PC-3 (cell line): ENCODE measurements at regions not wholly inside any gene's neighbourhood (a gene's known extent, or its start where the extent isn't known, plus 50 kb on each side); places are given as distances from the start of the nearest gene placed in this dataset.

Experiments
- CTCF ChIP-seq: fragments of 300-600 bp; sonication (generic); conservative IDR thresholded peaks from 2 replicates; pipeline ENCODE4 v1.5.1; 2017; ENCODE audit warnings: antibody characterized with exemption, low read depth, mild to moderate bottlenecking, low read length
- EZH2 ChIP-seq: fragments of 300-600 bp; sonication (generic); IDR thresholded peaks from one replicate; pipeline ENCODE4 v1.6.1; 2017; ENCODE audit warnings: antibody characterized with exemption, mild to moderate bottlenecking, low read length; ENCODE audit not compliant: unreplicated experiment
- EZH2phosphoT487 ChIP-seq: fragments of 300-600 bp; sonication (generic); IDR thresholded peaks from 2 replicates; pipeline ENCODE4 v1.6.1; 2018; ENCODE audit warnings: mild to moderate bottlenecking, antibody characterized with exemption, low read length, borderline replicate concordance

- TF ChIP-seq CTCF (no peak), EZH2 (no peak), EZH2phosphoT487 (no peak)
These were observed 665.6 kb upstream of the CXADR start for GRCh38 chr21:16847211-16847610.
